GM23338 (cell line): ENCODE measurements at regions not wholly inside any gene's neighbourhood (a gene's known extent, or its start where the extent isn't known, plus 50 kb on each side); places are given as distances from the start of the nearest gene placed in this dataset.

ENCODE experiments used
- ATAC-seq: fragments of 200-7000 bp; cut with Tn5 transposase; 3 replicates; pipeline ENCODE4 v1.9.1; 2020
- DNase-seq: peaks from one replicate; pipeline ENCODE4 v3.0.0-alpha.2; 2015; ENCODE audit warnings: low spot score
- H2AFZ ChIP-seq: fragments of 200-600 bp; sonication (generic); 2 replicates; pipeline ENCODE4 v1.8.0; 2016; ENCODE audit warnings: antibody characterized with exemption, mild to moderate bottlenecking, moderate library complexity
- H3F3A ChIP-seq: fragments of 200-600 bp; sonication (generic); replicated peaks from 2 replicates; pipeline ENCODE4 v1.8.0; 2017; ENCODE audit warnings: antibody characterized with exemption, mixed run types, low read depth
- H3K27ac ChIP-seq: fragments of 200-600 bp; sonication (generic); 2 replicates; pipeline ENCODE4 v1.6.1; 2016; ENCODE audit warnings: low read depth
- H3K27me3 ChIP-seq: fragments of 200-600 bp; sonication (generic); 2 replicates; pipeline ENCODE4 v1.8.0; 2016; ENCODE audit warnings: mild to moderate bottlenecking, mixed run types, moderate library complexity; ENCODE audit not compliant: insufficient read depth
- H3K36me3 ChIP-seq: fragments of 200-600 bp; sonication (generic); 2 replicates; pipeline ENCODE4 v1.8.0; 2016; ENCODE audit warnings: mild to moderate bottlenecking; ENCODE audit not compliant: insufficient read depth
- H3K4me1 ChIP-seq: fragments of 200-600 bp; sonication (generic); 2 replicates; pipeline ENCODE4 v1.8.0; 2016; ENCODE audit warnings: mild to moderate bottlenecking, moderate library complexity; ENCODE audit not compliant: insufficient read depth
- H3K4me2 ChIP-seq: fragments of 200-600 bp; sonication (generic); 2 replicates; pipeline ENCODE4 v1.7.1; 2017; ENCODE audit warnings: mixed run types
- H3K4me3 ChIP-seq: fragments of 200-600 bp; sonication (generic); 2 replicates; pipeline ENCODE4 v1.6.1; 2016; ENCODE audit warnings: mixed run types
- H3K79me2 ChIP-seq: fragments of 200-600 bp; sonication (generic); replicated peaks from 2 replicates; pipeline ENCODE4 v1.8.0; 2017; ENCODE audit warnings: mild to moderate bottlenecking; ENCODE audit not compliant: insufficient read depth
- H3K9me2 ChIP-seq: fragments of 200-600 bp; sonication (generic); 2 replicates; pipeline ENCODE4 v1.8.0; 2017; ENCODE audit not compliant: insufficient read depth
- H4K20me1 ChIP-seq: fragments of 200-600 bp; sonication (generic); replicated peaks from 2 replicates; pipeline ENCODE4 v1.8.0; 2017; ENCODE audit warnings: mild to moderate bottlenecking; ENCODE audit not compliant: insufficient read depth
- H3K27ac Mint-ChIP-seq: 2 replicates; pipeline ENCODE4 v1.8.0; 2020; ENCODE audit warnings: inconsistent platforms, mild to moderate bottlenecking, moderate library complexity, mixed read lengths
- H3K27me3 Mint-ChIP-seq: 3 replicates; pipeline ENCODE4 v1.8.0; 2022; ENCODE audit warnings: low read depth, mild to moderate bottlenecking, moderate library complexity, mixed read lengths, inconsistent platforms; ENCODE audit not compliant: insufficient read depth, poor library complexity
- H3K36me3 Mint-ChIP-seq: 3 replicates; pipeline ENCODE4 v1.8.0; 2021; ENCODE audit warnings: low read depth, mild to moderate bottlenecking, inconsistent platforms, moderate library complexity, mixed read lengths
- H3K4me1 Mint-ChIP-seq: 3 replicates; pipeline ENCODE4 v1.8.0; 2020; ENCODE audit warnings: mild to moderate bottlenecking, inconsistent platforms, mixed read lengths
- H3K4me3 Mint-ChIP-seq: 3 replicates; pipeline ENCODE4 v1.8.0; 2021; ENCODE audit warnings: moderate library complexity, mild to moderate bottlenecking, inconsistent platforms, mixed read lengths
- H3K9me3 Mint-ChIP-seq: 3 replicates; pipeline ENCODE4 v1.8.0; 2020; ENCODE audit warnings: moderate library complexity, mild to moderate bottlenecking, inconsistent platforms, mixed read lengths
- CREB1 ChIP-seq: fragments of 250-450 bp; sonication (Bioruptor Pico); IDR thresholded peaks from 2 replicates; pipeline ENCODE4 v1.5.0; 2020; ENCODE audit warnings: low read depth, mild to moderate bottlenecking, moderate library complexity
- CTCF ChIP-seq, 2 experiments: fragments of 200-600 bp in 1 of 2; sonication (generic) in 1 of 2; conservative IDR thresholded peaks; 2 replicates each; pipeline versions ENCODE4 v1.5.1 to v1.6.1; 2016 to 2017; ENCODE audit warnings: antibody characterized with exemption in 2 of 2, low read depth in 2 of 2, mild to moderate bottlenecking in 2 of 2, moderate library complexity in 1 of 2
- EZH2 ChIP-seq: fragments of 200-600 bp; sonication (generic); IDR thresholded peaks from one replicate; pipeline ENCODE4 v1.8.0; 2017; ENCODE audit warnings: antibody characterized with exemption, mild to moderate bottlenecking, low read depth; ENCODE audit not compliant: unreplicated experiment
- EZH2phosphoT487 ChIP-seq: fragments of 200-600 bp; sonication (generic); IDR thresholded peaks from one replicate; pipeline ENCODE4 v1.8.1; 2018; ENCODE audit warnings: antibody characterized with exemption; ENCODE audit not compliant: unreplicated experiment
- NANOG ChIP-seq: IDR thresholded peaks from 2 replicates; pipeline ENCODE4 v1.6.1; 2016; ENCODE audit warnings: antibody characterized with exemption, borderline replicate concordance
- POLR2AphosphoS5 ChIP-seq: IDR thresholded peaks from 2 replicates; pipeline ENCODE4 v1.6.1; 2016; ENCODE audit warnings: antibody characterized with exemption, low read depth
- STAT1 ChIP-seq: IDR thresholded peaks from one replicate; pipeline ENCODE4 v1.6.1; 2016; ENCODE audit warnings: antibody characterized with exemption; ENCODE audit not compliant: unreplicated experiment
- ZNF114 ChIP-seq: fragments of 250-450 bp; sonication (Bioruptor Pico); IDR thresholded peaks from 2 replicates; pipeline ENCODE4 v1.5.0; 2020; ENCODE audit warnings: mild to moderate bottlenecking, moderate library complexity
- ZNF331 ChIP-seq: fragments of 250-450 bp; sonication (Bioruptor Pico); IDR thresholded peaks from 2 replicates; pipeline ENCODE4 v1.5.0; 2020; ENCODE audit warnings: low read depth, mild to moderate bottlenecking, moderate library complexity
- TF ChIP-seq, protein P1 (sequence below): fragments of 250-450 bp; sonication (Bioruptor Pico); IDR thresholded peaks from 2 replicates; pipeline ENCODE4 v1.5.0; 2020; ENCODE audit warnings: mild to moderate bottlenecking, moderate library complexity
- TF ChIP-seq, protein P2 (sequence below): IDR thresholded peaks from one replicate; pipeline ENCODE4 v1.6.1; 2018; ENCODE audit warnings: antibody characterized with exemption; ENCODE audit not compliant: unreplicated experiment
- TF ChIP-seq, protein P3 (sequence below): IDR thresholded peaks from 2 replicates; pipeline ENCODE4 v1.6.1; 2016; ENCODE audit warnings: antibody characterized with exemption

DNA sequence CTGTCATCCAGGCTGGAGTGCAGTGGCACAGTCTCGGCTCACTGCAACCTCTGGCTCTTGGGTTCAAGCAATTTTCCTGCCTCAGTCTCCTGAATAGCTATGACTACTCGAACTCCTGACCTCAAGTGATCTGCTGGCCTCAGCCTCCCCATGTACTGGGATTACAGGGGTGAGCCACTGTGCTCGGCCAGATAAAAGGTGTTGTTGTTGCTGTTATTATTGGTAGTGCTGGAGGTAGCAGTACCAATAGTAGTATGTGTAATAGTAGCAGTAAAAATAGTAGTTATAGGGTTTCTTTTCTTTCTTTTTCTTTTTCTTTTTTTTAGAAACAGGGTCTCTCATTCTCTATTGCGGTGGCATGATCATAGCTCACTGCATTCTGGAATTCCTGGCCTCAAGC is 592.1 kb downstream of the ARAP2 start:
- Mint-ChIP-seq H3K27ac (no peak overlapping the region), H3K4me1 (no peaks in the 10 kb centered on the region), H3K9me3 (no peaks in the 10 kb centered on the region), H3K36me3 (no peaks in the 10 kb centered on the region), H3K4me3 (no peak overlapping the region), H3K27me3 (no peaks in the 10 kb centered on the region)
- Histone ChIP-seq H3K27ac (no peak overlapping the region), H3F3A (no peaks in the 10 kb centered on the region), H3K4me3 (no peak overlapping the region), H3K9me2 (peaks cover 4% of the 10 kb centered on the region), H4K20me1 (no peaks in the 10 kb centered on the region), H3K4me1 (no peaks in the 10 kb centered on the region), H3K36me3 (no peaks in the 10 kb centered on the region), H3K4me2 (no peak overlapping the region), H2AFZ (no peak overlapping the region), H3K79me2 (no peaks in the 10 kb centered on the region), H3K27me3 (no peaks in the 10 kb centered on the region)
- no peak for ATAC-seq
- no peak for DNase-seq
- TF ChIP-seq, protein P1, sequence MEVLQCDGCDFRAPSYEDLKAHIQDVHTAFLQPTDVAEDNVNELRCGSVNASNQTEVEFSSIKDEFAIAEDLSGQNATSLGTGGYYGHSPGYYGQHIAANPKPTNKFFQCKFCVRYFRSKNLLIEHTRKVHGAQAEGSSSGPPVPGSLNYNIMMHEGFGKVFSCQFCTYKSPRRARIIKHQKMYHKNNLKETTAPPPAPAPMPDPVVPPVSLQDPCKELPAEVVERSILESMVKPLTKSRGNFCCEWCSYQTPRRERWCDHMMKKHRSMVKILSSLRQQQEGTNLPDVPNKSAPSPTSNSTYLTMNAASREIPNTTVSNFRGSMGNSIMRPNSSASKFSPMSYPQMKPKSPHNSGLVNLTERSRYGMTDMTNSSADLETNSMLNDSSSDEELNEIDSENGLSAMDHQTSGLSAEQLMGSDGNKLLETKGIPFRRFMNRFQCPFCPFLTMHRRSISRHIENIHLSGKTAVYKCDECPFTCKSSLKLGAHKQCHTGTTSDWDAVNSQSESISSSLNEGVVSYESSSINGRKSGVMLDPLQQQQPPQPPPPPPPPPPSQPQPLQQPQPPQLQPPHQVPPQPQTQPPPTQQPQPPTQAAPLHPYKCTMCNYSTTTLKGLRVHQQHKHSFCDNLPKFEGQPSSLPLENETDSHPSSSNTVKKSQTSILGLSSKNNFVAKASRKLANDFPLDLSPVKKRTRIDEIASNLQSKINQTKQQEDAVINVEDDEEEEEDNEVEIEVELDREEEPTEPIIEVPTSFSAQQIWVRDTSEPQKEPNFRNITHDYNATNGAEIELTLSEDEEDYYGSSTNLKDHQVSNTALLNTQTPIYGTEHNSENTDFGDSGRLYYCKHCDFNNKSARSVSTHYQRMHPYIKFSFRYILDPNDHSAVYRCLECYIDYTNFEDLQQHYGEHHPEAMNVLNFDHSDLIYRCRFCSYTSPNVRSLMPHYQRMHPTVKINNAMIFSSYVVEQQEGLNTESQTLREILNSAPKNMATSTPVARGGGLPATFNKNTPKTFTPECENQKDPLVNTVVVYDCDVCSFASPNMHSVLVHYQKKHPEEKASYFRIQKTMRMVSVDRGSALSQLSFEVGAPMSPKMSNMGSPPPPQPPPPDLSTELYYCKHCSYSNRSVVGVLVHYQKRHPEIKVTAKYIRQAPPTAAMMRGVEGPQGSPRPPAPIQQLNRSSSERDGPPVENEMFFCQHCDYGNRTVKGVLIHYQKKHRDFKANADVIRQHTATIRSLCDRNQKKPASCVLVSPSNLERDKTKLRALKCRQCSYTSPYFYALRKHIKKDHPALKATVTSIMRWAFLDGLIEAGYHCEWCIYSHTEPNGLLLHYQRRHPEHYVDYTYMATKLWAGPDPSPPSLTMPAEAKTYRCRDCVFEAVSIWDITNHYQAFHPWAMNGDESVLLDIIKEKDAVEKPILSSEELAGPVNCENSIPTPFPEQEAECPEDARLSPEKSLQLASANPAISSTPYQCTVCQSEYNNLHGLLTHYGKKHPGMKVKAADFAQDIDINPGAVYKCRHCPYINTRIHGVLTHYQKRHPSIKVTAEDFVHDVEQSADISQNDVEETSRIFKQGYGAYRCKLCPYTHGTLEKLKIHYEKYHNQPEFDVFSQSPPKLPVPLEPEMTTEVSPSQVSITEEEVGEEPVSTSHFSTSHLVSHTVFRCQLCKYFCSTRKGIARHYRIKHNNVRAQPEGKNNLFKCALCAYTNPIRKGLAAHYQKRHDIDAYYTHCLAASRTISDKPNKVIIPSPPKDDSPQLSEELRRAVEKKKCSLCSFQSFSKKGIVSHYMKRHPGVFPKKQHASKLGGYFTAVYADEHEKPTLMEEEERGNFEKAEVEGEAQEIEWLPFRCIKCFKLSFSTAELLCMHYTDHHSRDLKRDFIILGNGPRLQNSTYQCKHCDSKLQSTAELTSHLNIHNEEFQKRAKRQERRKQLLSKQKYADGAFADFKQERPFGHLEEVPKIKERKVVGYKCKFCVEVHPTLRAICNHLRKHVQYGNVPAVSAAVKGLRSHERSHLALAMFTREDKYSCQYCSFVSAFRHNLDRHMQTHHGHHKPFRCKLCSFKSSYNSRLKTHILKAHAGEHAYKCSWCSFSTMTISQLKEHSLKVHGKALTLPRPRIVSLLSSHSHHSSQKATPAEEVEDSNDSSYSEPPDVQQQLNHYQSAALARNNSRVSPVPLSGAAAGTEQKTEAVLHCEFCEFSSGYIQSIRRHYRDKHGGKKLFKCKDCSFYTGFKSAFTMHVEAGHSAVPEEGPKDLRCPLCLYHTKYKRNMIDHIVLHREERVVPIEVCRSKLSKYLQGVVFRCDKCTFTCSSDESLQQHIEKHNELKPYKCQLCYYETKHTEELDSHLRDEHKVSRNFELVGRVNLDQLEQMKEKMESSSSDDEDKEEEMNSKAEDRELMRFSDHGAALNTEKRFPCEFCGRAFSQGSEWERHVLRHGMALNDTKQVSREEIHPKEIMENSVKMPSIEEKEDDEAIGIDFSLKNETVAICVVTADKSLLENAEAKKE (CRISPR knock-in tag): no peak
- TF ChIP-seq CREB1 (no peak), ZNF331 (CRISPR knock-in tag) (no peak), POLR2AphosphoS5 (no peak), EZH2phosphoT487 (no peak), ZNF114 (CRISPR knock-in tag) (no peak), CTCF (conservative IDR thresholded peaks at IDR 0.05; ENCODE audit: low read depth in 2 of 2) (no peak), EZH2 (no peak), STAT1 (no peak), NANOG (no peak)
- TF ChIP-seq, protein P2, sequence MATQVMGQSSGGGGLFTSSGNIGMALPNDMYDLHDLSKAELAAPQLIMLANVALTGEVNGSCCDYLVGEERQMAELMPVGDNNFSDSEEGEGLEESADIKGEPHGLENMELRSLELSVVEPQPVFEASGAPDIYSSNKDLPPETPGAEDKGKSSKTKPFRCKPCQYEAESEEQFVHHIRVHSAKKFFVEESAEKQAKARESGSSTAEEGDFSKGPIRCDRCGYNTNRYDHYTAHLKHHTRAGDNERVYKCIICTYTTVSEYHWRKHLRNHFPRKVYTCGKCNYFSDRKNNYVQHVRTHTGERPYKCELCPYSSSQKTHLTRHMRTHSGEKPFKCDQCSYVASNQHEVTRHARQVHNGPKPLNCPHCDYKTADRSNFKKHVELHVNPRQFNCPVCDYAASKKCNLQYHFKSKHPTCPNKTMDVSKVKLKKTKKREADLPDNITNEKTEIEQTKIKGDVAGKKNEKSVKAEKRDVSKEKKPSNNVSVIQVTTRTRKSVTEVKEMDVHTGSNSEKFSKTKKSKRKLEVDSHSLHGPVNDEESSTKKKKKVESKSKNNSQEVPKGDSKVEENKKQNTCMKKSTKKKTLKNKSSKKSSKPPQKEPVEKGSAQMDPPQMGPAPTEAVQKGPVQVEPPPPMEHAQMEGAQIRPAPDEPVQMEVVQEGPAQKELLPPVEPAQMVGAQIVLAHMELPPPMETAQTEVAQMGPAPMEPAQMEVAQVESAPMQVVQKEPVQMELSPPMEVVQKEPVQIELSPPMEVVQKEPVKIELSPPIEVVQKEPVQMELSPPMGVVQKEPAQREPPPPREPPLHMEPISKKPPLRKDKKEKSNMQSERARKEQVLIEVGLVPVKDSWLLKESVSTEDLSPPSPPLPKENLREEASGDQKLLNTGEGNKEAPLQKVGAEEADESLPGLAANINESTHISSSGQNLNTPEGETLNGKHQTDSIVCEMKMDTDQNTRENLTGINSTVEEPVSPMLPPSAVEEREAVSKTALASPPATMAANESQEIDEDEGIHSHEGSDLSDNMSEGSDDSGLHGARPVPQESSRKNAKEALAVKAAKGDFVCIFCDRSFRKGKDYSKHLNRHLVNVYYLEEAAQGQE: no peak
- TF ChIP-seq, protein P3, sequence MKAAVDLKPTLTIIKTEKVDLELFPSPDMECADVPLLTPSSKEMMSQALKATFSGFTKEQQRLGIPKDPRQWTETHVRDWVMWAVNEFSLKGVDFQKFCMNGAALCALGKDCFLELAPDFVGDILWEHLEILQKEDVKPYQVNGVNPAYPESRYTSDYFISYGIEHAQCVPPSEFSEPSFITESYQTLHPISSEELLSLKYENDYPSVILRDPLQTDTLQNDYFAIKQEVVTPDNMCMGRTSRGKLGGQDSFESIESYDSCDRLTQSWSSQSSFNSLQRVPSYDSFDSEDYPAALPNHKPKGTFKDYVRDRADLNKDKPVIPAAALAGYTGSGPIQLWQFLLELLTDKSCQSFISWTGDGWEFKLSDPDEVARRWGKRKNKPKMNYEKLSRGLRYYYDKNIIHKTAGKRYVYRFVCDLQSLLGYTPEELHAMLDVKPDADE: no peak
